ENCODE measurements at regions not wholly inside any gene's neighbourhood (a gene's known extent, or its start where the extent isn't known, plus 50 kb on each side); places are given as distances from the start of the nearest gene placed in this dataset.

- TF ChIP-seq GATA2 (IDR thresholded peaks at IDR 0.05; ENCODE audit: low read depth, low read length) (no peak), GATA3 (IDR thresholded peaks at IDR 0.05; ENCODE audit: low read depth, low read length) (no peak)
Measured at GRCh38 chr9:79151791-79152190, 420.0 kb upstream of the TLE4 start.

All from SH-SY5Y (cell line).